ENCODE measurements at regions not wholly inside any gene's neighbourhood (a gene's known extent, or its start where the extent isn't known, plus 50 kb on each side); places are given as distances from the start of the nearest gene placed in this dataset.

- TF ChIP-seq CTCF (conservative IDR thresholded peaks at IDR 0.05): no peak
- TF ChIP-seq ZFX (IDR thresholded peaks at IDR 0.05): no peak
Observed at GRCh38 chr6:137933696-137934095, 66.6 kb downstream of the TNFAIP3 start.

Data from C4-2B (cell line).